Endothelial cell of umbilical vein (primary cell): ENCODE measurements at regions not wholly inside any gene's neighbourhood (a gene's known extent, or its start where the extent isn't known, plus 50 kb on each side); places are given as distances from the start of the nearest gene placed in this dataset.

Experiments
- BruUV-seq: library from RNA; stranded (reverse); fragments of 400-500 nt; replicated peaks from 2 replicates; lab custom pipeline; 2021; lab: Mats Ljungman, UMichigan
- CTCF ChIA-PET: fragments of 300-600, 350-600 bp; sonication (Branson Sonifier 250); formaldehyde crosslinking; loops from one replicate; lab custom pipeline; 2021; ENCODE audit warnings: antibody characterized with exemption, inconsistent platforms; lab: Charles Lee
- POLR2A ChIA-PET: fragments of 300-600, 350-600 bp; sonication (Branson Sonifier 250); formaldehyde crosslinking; loops from one replicate; lab custom pipeline; 2021; ENCODE audit warnings: antibody characterized with exemption, inconsistent platforms; lab: Charles Lee
- DNase-seq: peaks from one replicate; pipeline ENCODE4 v3.0.0-alpha.2; 2011; ENCODE audit warnings: low read depth, low spot score
- FAIRE-seq: peaks from 2 replicates; lab custom pipeline; 2011; peaks lifted over from hg19 to GRCh38; lab: Jason Lieb, UNC
- H2AFZ ChIP-seq: 2 replicates; pipeline ENCODE4 v1.6.0; 2012; ENCODE audit warnings: low read depth, low read length, control low read depth, inconsistent platforms
- H3K27ac ChIP-seq: 2 replicates; pipeline ENCODE4 v1.5.1; 2011; ENCODE audit warnings: low read depth, mild to moderate bottlenecking, control low read depth, low read length, moderate library complexity; ENCODE audit not compliant: insufficient read depth
- H3K27me3 ChIP-seq, 2 experiments: 2 replicates each; pipeline versions ENCODE4 v1.6.0 to v1.6.1; 2011; ENCODE audit warnings: low read length in 2 of 2, mixed read lengths in 1 of 2; ENCODE audit not compliant: control insufficient read depth in 2 of 2, insufficient read depth in 2 of 2
- H3K36me3 ChIP-seq, 2 experiments: 2 replicates in 1 of 2; 3 replicates in 1 of 2; pipeline ENCODE4 v1.5.1; 2011; ENCODE audit warnings: low read length in 2 of 2, mild to moderate bottlenecking in 1 of 2, moderate library complexity in 1 of 2; ENCODE audit not compliant: control insufficient read depth in 2 of 2, insufficient read depth in 2 of 2; ENCODE audit errors: extremely low read depth in 1 of 2
- H3K4me1 ChIP-seq: 3 replicates; pipeline ENCODE4 v1.5.1; 2011; ENCODE audit warnings: mild to moderate bottlenecking, low read length; ENCODE audit not compliant: control insufficient read depth, insufficient read depth; ENCODE audit errors: extremely low read depth
- H3K4me2 ChIP-seq: 2 replicates; pipeline ENCODE4 v1.6.1; 2011; ENCODE audit warnings: low read length, control low read depth, mixed read lengths; ENCODE audit not compliant: insufficient read depth
- H3K4me3 ChIP-seq, 3 experiments: fragments of 200-600 bp in 1 of 3; sonication (generic), shearing (Covaris generic) in 1 of 3; replicated peaks in 1 of 3; 2 replicates each; pipeline ENCODE4 v1.5.1; 2011 to 2016; ENCODE audit warnings: control low read depth in 3 of 3, low read length in 3 of 3, mild to moderate bottlenecking in 2 of 3, inconsistent platforms in 1 of 3, low read depth in 1 of 3, moderate library complexity in 1 of 3; ENCODE audit not compliant: insufficient read depth in 1 of 3
- H3K79me2 ChIP-seq: 2 replicates; pipeline ENCODE4 v1.6.0; 2012; ENCODE audit warnings: low read length, inconsistent platforms; ENCODE audit not compliant: control insufficient read depth, insufficient read depth
- H3K9ac ChIP-seq: replicated peaks from 2 replicates; pipeline ENCODE3; 2011; ENCODE audit warnings: low read length, control low read depth; ENCODE audit not compliant: insufficient read depth; ENCODE audit errors: extremely low read depth
- H3K9me1 ChIP-seq: replicated peaks from 3 replicates; pipeline ENCODE4 v1.6.0; 2011; ENCODE audit warnings: mild to moderate bottlenecking, low read length; ENCODE audit not compliant: control insufficient read depth, insufficient read depth; ENCODE audit errors: extremely low read depth
- H3K9me3 ChIP-seq: replicated peaks from 2 replicates; pipeline ENCODE4 v1.5.1; 2012; ENCODE audit warnings: low read length, inconsistent platforms; ENCODE audit not compliant: control insufficient read depth, insufficient read depth
- H4K20me1 ChIP-seq: replicated peaks from 2 replicates; pipeline ENCODE3; 2011; ENCODE audit warnings: mild to moderate bottlenecking, low read length; ENCODE audit not compliant: control insufficient read depth, insufficient read depth; ENCODE audit errors: extremely low read depth
- EZH2 ChIP-seq: IDR thresholded peaks from 2 replicates; pipeline ENCODE4 v1.6.1; 2012; ENCODE audit warnings: borderline replicate concordance, low read depth, mild to moderate bottlenecking, moderate library complexity, low read length, inconsistent platforms; ENCODE audit not compliant: severe bottlenecking
- FOS ChIP-seq: IDR thresholded peaks from 2 replicates; pipeline ENCODE4 v1.6.1; 2011; ENCODE audit warnings: mild to moderate bottlenecking, low read length, moderate library complexity, borderline replicate concordance; ENCODE audit not compliant: insufficient read depth
- GATA2 ChIP-seq: IDR thresholded peaks from 2 replicates; pipeline ENCODE4 v1.7.0; 2011; ENCODE audit warnings: low read depth, mild to moderate bottlenecking, moderate library complexity, mixed read lengths, low read length; ENCODE audit not compliant: insufficient read length, insufficient read depth
- JUN ChIP-seq: IDR thresholded peaks from 2 replicates; pipeline ENCODE4 v1.6.1; 2011; ENCODE audit warnings: borderline replicate concordance, low read depth; ENCODE audit not compliant: insufficient read length, insufficient read depth
- MAX ChIP-seq: IDR thresholded peaks from 2 replicates; pipeline ENCODE4 v1.6.1; 2011; ENCODE audit not compliant: insufficient read depth, insufficient read length
- MYC ChIP-seq: IDR thresholded peaks from one replicate; pipeline ENCODE4 v1.6.1; 2011; ENCODE audit warnings: mild to moderate bottlenecking, low read depth, low read length
- POLR2A ChIP-seq: IDR thresholded peaks from 2 replicates; pipeline ENCODE4 v1.6.1; 2012; ENCODE audit warnings: low read depth, mild to moderate bottlenecking, control low read depth, low read length
- POLR2AphosphoS5 ChIP-seq: IDR thresholded peaks from 2 replicates; pipeline ENCODE4 v1.6.1; 2012; ENCODE audit warnings: low read depth, mild to moderate bottlenecking, control low read depth, low read length, moderate library complexity; ENCODE audit not compliant: insufficient read depth
- dilution Hi-C: fragments of 300-500 bp; cut with MboI; formaldehyde crosslinking; loops from one replicate; pipeline ENCODE4 v1.15.0; 2019; ENCODE audit warnings: low sequenced_read_pairs; ENCODE audit not compliant: extremely low pct_ligation_motif_present
- intact Hi-C: fragments of 100-400 bp; cut with micrococcal nuclease; formaldehyde crosslinking; loops from one replicate; pipeline ENCODE4 v1.10.0; 2022
- TF ChIP-seq, protein P1 (sequence below), 2 donors: IDR thresholded peaks; 1 replicate in 1 of 2; 2 replicates in 1 of 2; pipeline ENCODE4 v1.5.1; 2011; ENCODE audit warnings: low read length in 2 of 2, mild to moderate bottlenecking in 2 of 2, moderate library complexity in 2 of 2, control low read depth in 1 of 2, inconsistent platforms in 1 of 2, low read depth in 1 of 2; ENCODE audit not compliant: insufficient read depth in 1 of 2; ENCODE audit errors: extremely low read depth in 1 of 2

DNA sequence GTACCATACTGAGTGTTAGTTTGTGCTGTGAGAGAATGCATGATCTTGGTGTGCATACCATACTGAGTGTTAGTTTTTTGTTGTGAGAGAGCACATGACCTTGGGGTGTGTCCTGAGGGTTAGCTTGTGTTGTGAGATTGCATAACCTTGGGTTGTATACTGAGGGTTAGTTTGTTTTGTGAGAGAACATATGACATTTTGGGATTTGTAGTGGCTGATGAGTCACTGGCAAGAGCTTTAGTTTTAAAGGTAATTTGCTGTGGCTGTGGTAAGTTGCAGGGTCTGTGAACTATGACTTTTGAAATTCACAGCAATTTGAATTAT, 1068.3 kb upstream of the EDIL3 start:
- DNase-seq, result no peak
- TF ChIP-seq JUN (no peak), EZH2 (no peak), MAX (no peak), POLR2A (no peak), FOS (no peak), GATA2 (no peak), POLR2AphosphoS5 (no peak), MYC (no peak)
- TF ChIP-seq, protein P1, sequence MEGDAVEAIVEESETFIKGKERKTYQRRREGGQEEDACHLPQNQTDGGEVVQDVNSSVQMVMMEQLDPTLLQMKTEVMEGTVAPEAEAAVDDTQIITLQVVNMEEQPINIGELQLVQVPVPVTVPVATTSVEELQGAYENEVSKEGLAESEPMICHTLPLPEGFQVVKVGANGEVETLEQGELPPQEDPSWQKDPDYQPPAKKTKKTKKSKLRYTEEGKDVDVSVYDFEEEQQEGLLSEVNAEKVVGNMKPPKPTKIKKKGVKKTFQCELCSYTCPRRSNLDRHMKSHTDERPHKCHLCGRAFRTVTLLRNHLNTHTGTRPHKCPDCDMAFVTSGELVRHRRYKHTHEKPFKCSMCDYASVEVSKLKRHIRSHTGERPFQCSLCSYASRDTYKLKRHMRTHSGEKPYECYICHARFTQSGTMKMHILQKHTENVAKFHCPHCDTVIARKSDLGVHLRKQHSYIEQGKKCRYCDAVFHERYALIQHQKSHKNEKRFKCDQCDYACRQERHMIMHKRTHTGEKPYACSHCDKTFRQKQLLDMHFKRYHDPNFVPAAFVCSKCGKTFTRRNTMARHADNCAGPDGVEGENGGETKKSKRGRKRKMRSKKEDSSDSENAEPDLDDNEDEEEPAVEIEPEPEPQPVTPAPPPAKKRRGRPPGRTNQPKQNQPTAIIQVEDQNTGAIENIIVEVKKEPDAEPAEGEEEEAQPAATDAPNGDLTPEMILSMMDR (IDR thresholded peaks at IDR 0.05; ENCODE audit: extremely low read depth in 1 of 2, insufficient read depth in 1 of 2, low read depth in 1 of 2, low read length in 2 of 2), result no peak
- H3K9me1 ChIP-seq, result no peaks in the 10 kb centered on the region
- ChIA-PET CTCF (no interaction called here), POLR2A (no interaction called here)
- no peak overlapping the region for H3K4me3 ChIP-seq
- intact Hi-C loops (no loop called here), dilution Hi-C loops (no loop called here)
- no peaks in the 10 kb centered on the region for H3K4me1 ChIP-seq
- H3K9ac ChIP-seq, result no peak overlapping the region
- no peak overlapping the region for H2AFZ ChIP-seq
- peaks cover 2% of the 10 kb centered on the region for H3K9me3 ChIP-seq
- no peaks in the 10 kb centered on the region for H4K20me1 ChIP-seq
- no peak for FAIRE-seq
- H3K27ac ChIP-seq, result no peak overlapping the region
- no peaks in the 10 kb centered on the region for H3K27me3 ChIP-seq
- no peaks in the 10 kb centered on the region for H3K79me2 ChIP-seq
- H3K36me3 ChIP-seq, result no peaks in the 10 kb centered on the region
- H3K4me2 ChIP-seq, result no peak overlapping the region
- no TSS peak for BruUV-seq
